Activated CD4-positive, alpha-beta T cell treated with anti-CD3 and anti-CD28 coated beads for 1 hour (primary cell): ENCODE measurements at regions not wholly inside any gene's neighbourhood (a gene's known extent, or its start where the extent isn't known, plus 50 kb on each side); places are given as distances from the start of the nearest gene placed in this dataset.

Experiments
- DNase-seq: peaks from one replicate; pipeline ENCODE4 v3.0.0-alpha.2; 2020

GRCh38 chr5:175388531-175388930 lies 55.5 kb downstream of the DRD1 start:
- DNase-seq = no peak

GRCh38 chr5:175387144-175387543 lies 56.8 kb downstream of the DRD1 start:
- DNase-seq = no peak

- DNase-seq = no peak
These were observed 57.5 kb downstream of the DRD1 start for GRCh38 chr5:175386526-175386925.

GRCh38 chr5:175385691-175386362 lies 58.2 kb downstream of the DRD1 start:
- DNase-seq = no peak

- no peak for DNase-seq
These were observed 59.0 kb downstream of the DRD1 start for GRCh38 chr5:175384724-175385552.

DNA sequence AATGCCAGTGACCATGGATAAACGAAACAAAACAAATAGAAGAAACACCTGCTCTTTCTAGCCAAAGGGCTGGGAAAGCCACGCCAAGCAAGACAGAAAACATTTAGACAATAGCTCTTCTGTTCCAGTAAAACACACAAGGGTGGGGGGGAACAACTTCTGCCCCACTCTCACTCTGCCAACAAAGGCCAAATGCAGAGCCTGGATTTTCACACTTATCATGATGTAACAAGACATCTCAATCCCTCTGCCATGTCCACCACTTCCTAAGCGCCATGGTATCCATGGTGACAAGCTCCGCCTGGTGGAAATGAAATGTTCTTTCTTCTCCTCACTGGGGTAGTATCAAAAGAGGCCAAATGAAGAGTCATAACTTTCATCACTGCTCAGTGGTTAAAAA lies 60.6 kb downstream of the DRD1 start:
- DNase-seq = no peak

DNA sequence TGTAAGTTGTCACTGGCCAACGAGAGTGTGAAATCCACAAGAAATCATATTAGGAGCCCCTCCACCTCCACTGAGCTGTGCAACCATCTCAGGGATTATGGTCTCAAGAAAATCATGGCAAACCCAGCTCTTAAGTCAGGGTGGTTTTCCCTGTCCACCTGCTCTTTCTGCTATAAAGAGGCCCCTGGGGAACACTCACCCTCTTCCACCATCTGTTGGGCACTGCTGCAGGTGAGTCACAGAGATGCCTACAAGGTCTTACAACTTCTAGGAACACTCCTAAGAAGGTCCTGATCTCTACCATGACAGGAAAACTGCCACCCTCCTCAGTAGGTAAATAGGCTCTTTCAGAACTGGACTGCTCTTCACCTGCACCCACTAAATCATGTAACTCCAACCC lies 61.8 kb downstream of the DRD1 start:
- no peak for DNase-seq

GRCh38 chr5:175381130-175381529 lies 62.9 kb downstream of the DRD1 start:
- DNase-seq = no peak

DNA sequence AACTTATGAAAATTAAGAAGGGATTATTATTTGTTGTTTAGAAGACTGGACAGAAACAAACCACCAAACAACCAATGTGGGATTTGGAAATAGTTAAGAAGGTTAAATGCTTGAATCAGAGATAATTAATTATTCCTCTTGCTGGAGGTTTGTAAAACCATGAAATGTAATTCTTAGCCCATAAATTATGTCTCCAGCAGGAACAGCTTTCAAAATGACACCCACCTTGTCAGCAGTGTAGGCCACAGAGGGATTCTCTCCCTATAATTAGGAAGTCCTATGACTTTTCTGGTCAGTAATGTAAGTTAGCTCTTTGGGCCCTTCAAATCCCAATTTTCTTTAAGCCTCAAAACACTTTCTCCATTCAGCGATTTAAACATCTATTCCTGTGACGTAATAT lies 63.3 kb downstream of the DRD1 start:
- DNase-seq = no peak

DNA sequence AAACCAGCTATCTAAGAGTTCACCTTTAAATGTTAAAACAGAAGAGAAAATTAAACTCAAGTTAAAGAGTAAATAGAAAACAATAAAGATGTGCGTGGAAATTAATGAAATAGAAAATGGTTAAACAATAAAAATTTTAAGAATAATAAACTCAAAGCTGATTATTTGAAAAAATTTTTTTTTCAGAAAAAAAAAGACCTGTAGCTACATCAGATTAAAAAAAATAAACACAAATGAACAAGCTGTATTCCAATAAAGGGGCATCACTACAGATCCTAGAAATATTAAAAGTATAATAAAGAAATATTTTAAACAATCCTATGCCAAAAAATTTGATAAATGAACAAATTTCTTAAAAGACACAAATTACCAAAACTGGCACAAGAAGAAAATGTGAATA lies 64.1 kb downstream of the DRD1 start:
- no peak for DNase-seq

DNA sequence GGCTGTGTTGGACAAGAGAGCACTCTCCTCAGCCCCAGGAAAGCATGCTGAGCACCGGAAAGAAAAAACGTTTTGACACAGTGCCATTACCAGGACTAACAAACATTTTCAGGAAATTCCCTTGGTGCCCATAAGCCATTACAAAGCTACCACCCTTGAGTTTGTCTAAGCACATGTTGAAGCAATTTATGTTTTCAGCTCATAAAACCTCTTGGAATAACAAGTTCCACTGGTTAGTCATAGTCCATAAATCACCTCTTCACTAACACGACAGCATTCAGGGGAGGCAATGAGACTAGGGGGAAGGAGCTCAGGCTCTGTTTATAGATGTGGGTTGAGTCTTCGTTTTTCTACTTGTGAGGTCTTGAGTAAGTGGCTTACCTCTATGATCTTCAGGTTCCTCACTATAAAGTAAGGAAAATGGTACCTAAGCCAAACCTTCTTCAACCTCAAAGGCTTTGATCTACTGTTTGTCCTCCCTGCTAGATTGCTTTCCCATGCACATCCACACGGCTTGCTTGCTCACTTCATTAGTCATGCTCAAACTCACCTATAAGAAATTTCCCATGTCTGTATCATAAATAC lies 65.4 kb downstream of the DRD1 start:
- DNase-seq = no peak

DNA sequence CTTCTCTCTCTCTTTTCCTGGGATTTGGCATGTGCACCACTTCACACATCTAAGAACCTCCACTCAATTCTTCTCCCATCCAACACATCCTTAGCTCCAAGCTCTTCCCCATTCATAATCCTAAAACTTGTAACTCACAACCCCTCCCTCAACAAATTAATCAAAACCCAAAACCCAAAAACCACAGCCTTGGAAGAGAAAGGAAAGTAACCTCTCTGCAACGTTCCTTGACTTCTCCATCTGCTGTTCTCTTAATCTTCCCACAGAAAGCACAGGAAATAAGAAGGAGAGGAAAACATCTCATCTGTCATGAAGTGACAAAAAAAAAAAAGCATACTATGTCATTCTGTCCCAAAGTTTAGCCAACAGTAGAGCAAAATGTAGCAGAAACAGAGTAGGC lies 66.2 kb downstream of the DRD1 start:
- DNase-seq = no peak

GRCh38 chr5:175374166-175374875 lies 69.7 kb downstream of the DRD1 start:
- no peak for DNase-seq

GRCh38 chr5:175365866-175366265 lies 78.1 kb downstream of the DRD1 start:
- DNase-seq = no peak

DNA sequence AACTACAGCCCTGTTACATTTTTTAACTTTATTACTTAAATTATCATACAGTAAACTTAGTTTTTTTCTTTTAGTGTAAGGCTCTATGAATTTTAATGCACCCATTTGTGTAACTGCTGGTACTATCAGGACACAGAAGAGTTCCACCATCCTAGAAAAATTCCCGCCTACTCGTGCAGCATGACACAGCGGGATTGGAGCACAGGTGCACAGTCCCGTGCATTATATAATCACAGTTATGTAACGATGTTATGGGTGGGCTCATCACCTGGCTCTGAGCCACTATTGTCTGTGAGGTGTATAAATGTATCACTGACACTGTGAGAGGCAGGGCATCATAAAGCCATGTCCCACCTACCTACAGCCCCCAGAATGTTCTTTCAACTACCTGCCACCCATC lies 80.7 kb downstream of the DRD1 start:
- DNase-seq = no peak

GRCh38 chr5:175357995-175358394 lies 86.0 kb downstream of the DRD1 start:
- DNase-seq = no peak

DNA sequence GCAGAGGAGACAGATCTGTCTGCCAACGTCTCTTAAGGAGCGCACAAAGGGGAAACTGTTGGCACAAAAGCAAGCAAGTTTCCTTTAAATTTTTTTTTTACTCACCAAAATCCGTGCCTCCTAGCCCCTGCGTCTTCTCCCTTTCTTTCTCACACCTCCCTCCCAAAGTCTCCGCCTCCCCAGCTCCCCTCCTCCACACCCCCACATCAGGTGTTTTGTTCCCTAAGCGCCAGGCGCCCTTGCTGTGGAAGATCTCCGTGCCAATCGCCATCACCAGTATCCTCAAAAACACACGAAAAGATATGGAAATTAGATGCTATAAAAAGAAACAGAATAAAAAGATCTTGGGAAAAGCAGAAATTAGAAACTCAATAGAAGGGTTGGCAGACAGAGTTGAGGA lies 87.6 kb downstream of the DRD1 start:
- DNase-seq = no peak

GRCh38 chr5:175354964-175355363 lies 89.0 kb downstream of the DRD1 start:
- no peak for DNase-seq

- no peak for DNase-seq
These were observed 90.1 kb downstream of the DRD1 start for GRCh38 chr5:175353926-175354325.

- DNase-seq = no peak
These were observed 91.9 kb downstream of the DRD1 start for GRCh38 chr5:175351897-175352590.

- no peak for DNase-seq
These were observed 92.9 kb downstream of the DRD1 start for GRCh38 chr5:175351126-175351525.

GRCh38 chr5:175347931-175348330 lies 96.1 kb downstream of the DRD1 start:
- DNase-seq = no peak

GRCh38 chr5:175347027-175347426 lies 97.0 kb downstream of the DRD1 start:
- DNase-seq = no peak
